H9 (cell line): ENCODE measurements at regions not wholly inside any gene's neighbourhood (a gene's known extent, or its start where the extent isn't known, plus 50 kb on each side); places are given as distances from the start of the nearest gene placed in this dataset.

ENCODE experiments used
- DNase-seq: peaks from one replicate; pipeline ENCODE4 v3.0.0-alpha.2; 2017
- H2AFZ ChIP-seq: one replicate; pipeline ENCODE4 v1.6.1; 2013; ENCODE audit warnings: mild to moderate bottlenecking, low read length, control low read depth, moderate library complexity
- H2AK5ac ChIP-seq: 2 replicates; pipeline ENCODE4 v1.6.1; 2013; ENCODE audit warnings: low read length, control low read depth, mixed read lengths; ENCODE audit not compliant: insufficient read length
- H2BK120ac ChIP-seq: one replicate; pipeline ENCODE4 v1.6.1; 2013; ENCODE audit warnings: low read depth, mild to moderate bottlenecking, low read length, control low read depth, inconsistent platforms; ENCODE audit not compliant: poor library complexity, severe bottlenecking
- H2BK12ac ChIP-seq: 2 replicates; pipeline ENCODE4 v1.6.1; 2013; ENCODE audit warnings: low read length, control low read depth, mixed read lengths, low read depth; ENCODE audit not compliant: insufficient read length
- H2BK15ac ChIP-seq: 2 replicates; pipeline ENCODE4 v1.6.1; 2013; ENCODE audit warnings: low read depth, low read length, control low read depth
- H2BK20ac ChIP-seq: one replicate; pipeline ENCODE4 v1.6.1; 2013; ENCODE audit warnings: low read depth, mild to moderate bottlenecking, low read length, control low read depth, inconsistent platforms; ENCODE audit not compliant: poor library complexity, severe bottlenecking
- H2BK5ac ChIP-seq: 2 replicates; pipeline ENCODE4 v1.6.1; 2013; ENCODE audit warnings: low read length, control low read depth, mixed read lengths; ENCODE audit not compliant: insufficient read length
- H3K14ac ChIP-seq: 2 replicates; pipeline ENCODE4 v1.6.1; 2013; ENCODE audit warnings: low read length, control low read depth; ENCODE audit not compliant: insufficient read depth
- H3K18ac ChIP-seq: 2 replicates; pipeline ENCODE4 v1.6.1; 2013; ENCODE audit warnings: low read depth, mild to moderate bottlenecking, mixed read lengths, low read length, control low read depth; ENCODE audit not compliant: insufficient read length
- H3K23ac ChIP-seq: 2 replicates; pipeline ENCODE4 v1.6.1; 2013; ENCODE audit warnings: low read length, control low read depth, mixed read lengths, low read depth; ENCODE audit not compliant: insufficient read length
- H3K23me2 ChIP-seq: 2 replicates; pipeline ENCODE4 v1.6.1; 2013; ENCODE audit warnings: low read depth, mild to moderate bottlenecking, mixed read lengths, low read length, control low read depth; ENCODE audit not compliant: insufficient read length, poor library complexity, severe bottlenecking
- H3K27ac ChIP-seq: 2 replicates; pipeline ENCODE4 v1.5.1; 2013; ENCODE audit warnings: low read length, control low read depth, mixed read lengths, low read depth; ENCODE audit not compliant: insufficient read length
- H3K27me3 ChIP-seq: 2 replicates; pipeline ENCODE4 v1.6.1; 2013; ENCODE audit warnings: low read length, control low read depth, inconsistent platforms; ENCODE audit not compliant: insufficient read depth
- H3K4ac ChIP-seq: 2 replicates; pipeline ENCODE4 v1.6.1; 2013; ENCODE audit warnings: low read depth, mild to moderate bottlenecking, control low read depth, inconsistent platforms, low read length, moderate library complexity
- H3K4me1 ChIP-seq: 2 replicates; pipeline ENCODE4 v1.6.1; 2013; ENCODE audit warnings: low read length, control low read depth, inconsistent platforms; ENCODE audit not compliant: insufficient read depth
- H3K4me2 ChIP-seq: 2 replicates; pipeline ENCODE4 v1.6.1; 2013; ENCODE audit warnings: low read length, control low read depth, mixed read lengths; ENCODE audit not compliant: insufficient read length, insufficient read depth
- H3K56ac ChIP-seq: 2 replicates; pipeline ENCODE4 v1.6.1; 2013; ENCODE audit warnings: low read depth, mild to moderate bottlenecking, mixed read lengths, low read length, control low read depth; ENCODE audit not compliant: insufficient read length
- H3K79me1 ChIP-seq: 2 replicates; pipeline ENCODE4 v1.6.1; 2013; ENCODE audit warnings: low read depth, mild to moderate bottlenecking, moderate library complexity, low read length, control low read depth, inconsistent platforms; ENCODE audit not compliant: insufficient read depth, poor library complexity, severe bottlenecking
- H3K79me2 ChIP-seq: 2 replicates; pipeline ENCODE4 v1.6.1; 2013; ENCODE audit warnings: low read length, control low read depth, inconsistent platforms; ENCODE audit not compliant: insufficient read depth
- H3K9ac ChIP-seq: 2 replicates; pipeline ENCODE4 v1.6.1; 2013; ENCODE audit warnings: low read length, control low read depth, mixed read lengths; ENCODE audit not compliant: insufficient read length; ENCODE audit errors: extremely low read depth
- H3K9me3 ChIP-seq: one replicate; pipeline ENCODE4 v1.6.1; 2013; ENCODE audit warnings: low read depth, low read length, inconsistent platforms; ENCODE audit not compliant: control insufficient read depth
- H3T11ph ChIP-seq: one replicate; pipeline ENCODE4 v1.6.1; 2013; ENCODE audit warnings: mild to moderate bottlenecking, low read length, control low read depth, inconsistent platforms
- H4K20me1 ChIP-seq: one replicate; pipeline ENCODE4 v1.6.1; 2013; ENCODE audit not compliant: control insufficient read depth, insufficient read length, insufficient read depth
- H4K5ac ChIP-seq: 2 replicates; pipeline ENCODE4 v1.6.1; 2013; ENCODE audit warnings: low read depth, mild to moderate bottlenecking, mixed read lengths, low read length, control low read depth; ENCODE audit not compliant: insufficient read length
- H4K8ac ChIP-seq: replicated peaks from 2 replicates; pipeline ENCODE4 v1.6.1; 2013; ENCODE audit warnings: low read length, control low read depth, mixed read lengths, low read depth; ENCODE audit not compliant: insufficient read length
- H4K91ac ChIP-seq: 2 replicates; pipeline ENCODE4 v1.6.1; 2013; ENCODE audit warnings: low read depth, mild to moderate bottlenecking, moderate library complexity, mixed read lengths, low read length, control low read depth; ENCODE audit not compliant: insufficient read length
- H3K27ac Mint-ChIP-seq, 3 experiments: 2 replicates in 2 of 3; 3 replicates in 1 of 3; pipeline ENCODE4 v1.8.0; 2020 to 2021; ENCODE audit warnings: mixed read lengths in 3 of 3, mild to moderate bottlenecking in 1 of 3, moderate library complexity in 1 of 3
- H3K27me3 Mint-ChIP-seq: 2 replicates; pipeline ENCODE4 v1.8.0; 2021; ENCODE audit warnings: low read depth, mild to moderate bottlenecking, moderate library complexity, mixed read lengths
- H3K36me3 Mint-ChIP-seq, 3 experiments: 2 replicates in 2 of 3; 3 replicates in 1 of 3; pipeline ENCODE4 v1.8.0; 2020 to 2021; ENCODE audit warnings: low read depth in 3 of 3, mixed read lengths in 3 of 3; ENCODE audit not compliant: insufficient read depth in 1 of 3
- H3K4me1 Mint-ChIP-seq, 2 experiments: 2 replicates each; pipeline ENCODE4 v1.8.0; 2020; ENCODE audit warnings: mixed read lengths in 2 of 2
- H3K4me3 Mint-ChIP-seq, 2 experiments: 2 replicates in 1 of 2; 3 replicates in 1 of 2; pipeline ENCODE4 v1.8.0; 2020 to 2021; ENCODE audit warnings: mild to moderate bottlenecking in 2 of 2, mixed read lengths in 2 of 2, moderate library complexity in 1 of 2
- H3K9me3 Mint-ChIP-seq, 2 experiments: 2 replicates in 1 of 2; 3 replicates in 1 of 2; pipeline ENCODE4 v1.8.0; 2020; ENCODE audit warnings: mild to moderate bottlenecking in 2 of 2, mixed read lengths in 2 of 2, moderate library complexity in 1 of 2
- WGBS: extraction: QIAGEN DNeasy Blood & Tissue Kit; methylation state at CpG from one replicate; pipeline ENCODE4 v1.1.7; 2013; ENCODE audit warnings: missing lambda C conversion rate, low lambda C conversion rate, mixed read lengths; ENCODE audit not compliant: insufficient read length; ENCODE audit errors: extremely low coverage; 5-methylcytosine and 5-hydroxymethylcytosine counted together
- TF ChIP-seq, protein P1 (sequence below): fragments of 200-600 bp; sonication (generic); conservative IDR thresholded peaks from 3 replicates; pipeline ENCODE4 v1.8.0; 2021; ENCODE audit warnings: antibody characterized with exemption, mild to moderate bottlenecking

- Histone ChIP-seq H3K4me2 (no peak overlapping the region), H3K18ac (no peak overlapping the region), H2BK5ac (no peak overlapping the region), H4K5ac (no peak overlapping the region), H2BK12ac (no peak overlapping the region), H4K8ac (no peak overlapping the region), H3K79me2 (no peaks in the 10 kb centered on the region), H3K27me3 (no peaks in the 10 kb centered on the region), H3K23me2 (no peaks in the 10 kb centered on the region), H2BK15ac (no peak overlapping the region), H3K14ac (no peak overlapping the region), H3K9me3 (no peaks in the 10 kb centered on the region), H3K4ac (no peak overlapping the region), H2AFZ (no peak overlapping the region), H3K27ac (no peak overlapping the region), H2BK120ac (no peak overlapping the region), H3K23ac (no peak overlapping the region), H3T11ph (no peak overlapping the region), H3K56ac (no peak overlapping the region), H4K91ac (no peak overlapping the region), H2AK5ac (no peak overlapping the region), H2BK20ac (no peak overlapping the region), H3K4me1 (no peaks in the 10 kb centered on the region), H3K79me1 (no peaks in the 10 kb centered on the region), H4K20me1 (no peaks in the 10 kb centered on the region), H3K9ac (no peak overlapping the region)
- no CpG with 5 or more reads among the region's 3 CpGs for WGBS
- TF ChIP-seq, protein P1, sequence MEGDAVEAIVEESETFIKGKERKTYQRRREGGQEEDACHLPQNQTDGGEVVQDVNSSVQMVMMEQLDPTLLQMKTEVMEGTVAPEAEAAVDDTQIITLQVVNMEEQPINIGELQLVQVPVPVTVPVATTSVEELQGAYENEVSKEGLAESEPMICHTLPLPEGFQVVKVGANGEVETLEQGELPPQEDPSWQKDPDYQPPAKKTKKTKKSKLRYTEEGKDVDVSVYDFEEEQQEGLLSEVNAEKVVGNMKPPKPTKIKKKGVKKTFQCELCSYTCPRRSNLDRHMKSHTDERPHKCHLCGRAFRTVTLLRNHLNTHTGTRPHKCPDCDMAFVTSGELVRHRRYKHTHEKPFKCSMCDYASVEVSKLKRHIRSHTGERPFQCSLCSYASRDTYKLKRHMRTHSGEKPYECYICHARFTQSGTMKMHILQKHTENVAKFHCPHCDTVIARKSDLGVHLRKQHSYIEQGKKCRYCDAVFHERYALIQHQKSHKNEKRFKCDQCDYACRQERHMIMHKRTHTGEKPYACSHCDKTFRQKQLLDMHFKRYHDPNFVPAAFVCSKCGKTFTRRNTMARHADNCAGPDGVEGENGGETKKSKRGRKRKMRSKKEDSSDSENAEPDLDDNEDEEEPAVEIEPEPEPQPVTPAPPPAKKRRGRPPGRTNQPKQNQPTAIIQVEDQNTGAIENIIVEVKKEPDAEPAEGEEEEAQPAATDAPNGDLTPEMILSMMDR = no peak
- no peaks in the 10 kb centered on the region for H3K4me1 Mint-ChIP-seq
- no peaks in the 10 kb centered on the region; a peak in 1 of 7 replicates for H3K36me3 Mint-ChIP-seq
- no peak for DNase-seq
- no peak overlapping the region for H3K4me3 Mint-ChIP-seq
- H3K9me3 Mint-ChIP-seq = no peaks in the 10 kb centered on the region; a peak in 1 of 5 replicates
- no peak overlapping the region for H3K27ac Mint-ChIP-seq
- no peaks in the 10 kb centered on the region for H3K27me3 Mint-ChIP-seq
Measured at GRCh38 chr1:188281921-188282320, 1453.2 kb downstream of the PLA2G4A start.
